GM23338 (cell line): ENCODE measurements at regions not wholly inside any gene's neighbourhood (a gene's known extent, or its start where the extent isn't known, plus 50 kb on each side); places are given as distances from the start of the nearest gene placed in this dataset.

Experiments
- ATAC-seq: fragments of 200-7000 bp; cut with Tn5 transposase; 3 replicates; pipeline ENCODE4 v1.9.1; 2020
- DNase-seq: peaks from one replicate; pipeline ENCODE4 v3.0.0-alpha.2; 2015; ENCODE audit warnings: low spot score
- H2AFZ ChIP-seq: fragments of 200-600 bp; sonication (generic); 2 replicates; pipeline ENCODE4 v1.8.0; 2016; ENCODE audit warnings: antibody characterized with exemption, mild to moderate bottlenecking, moderate library complexity
- H3F3A ChIP-seq: fragments of 200-600 bp; sonication (generic); replicated peaks from 2 replicates; pipeline ENCODE4 v1.8.0; 2017; ENCODE audit warnings: antibody characterized with exemption, mixed run types, low read depth
- H3K27ac ChIP-seq: fragments of 200-600 bp; sonication (generic); 2 replicates; pipeline ENCODE4 v1.6.1; 2016; ENCODE audit warnings: low read depth
- H3K27me3 ChIP-seq: fragments of 200-600 bp; sonication (generic); 2 replicates; pipeline ENCODE4 v1.8.0; 2016; ENCODE audit warnings: mild to moderate bottlenecking, mixed run types, moderate library complexity; ENCODE audit not compliant: insufficient read depth
- H3K36me3 ChIP-seq: fragments of 200-600 bp; sonication (generic); 2 replicates; pipeline ENCODE4 v1.8.0; 2016; ENCODE audit warnings: mild to moderate bottlenecking; ENCODE audit not compliant: insufficient read depth
- H3K4me1 ChIP-seq: fragments of 200-600 bp; sonication (generic); 2 replicates; pipeline ENCODE4 v1.8.0; 2016; ENCODE audit warnings: mild to moderate bottlenecking, moderate library complexity; ENCODE audit not compliant: insufficient read depth
- H3K4me2 ChIP-seq: fragments of 200-600 bp; sonication (generic); 2 replicates; pipeline ENCODE4 v1.7.1; 2017; ENCODE audit warnings: mixed run types
- H3K4me3 ChIP-seq: fragments of 200-600 bp; sonication (generic); 2 replicates; pipeline ENCODE4 v1.6.1; 2016; ENCODE audit warnings: mixed run types
- H3K79me2 ChIP-seq: fragments of 200-600 bp; sonication (generic); replicated peaks from 2 replicates; pipeline ENCODE4 v1.8.0; 2017; ENCODE audit warnings: mild to moderate bottlenecking; ENCODE audit not compliant: insufficient read depth
- H3K9me2 ChIP-seq: fragments of 200-600 bp; sonication (generic); 2 replicates; pipeline ENCODE4 v1.8.0; 2017; ENCODE audit not compliant: insufficient read depth
- H4K20me1 ChIP-seq: fragments of 200-600 bp; sonication (generic); replicated peaks from 2 replicates; pipeline ENCODE4 v1.8.0; 2017; ENCODE audit warnings: mild to moderate bottlenecking; ENCODE audit not compliant: insufficient read depth
- H3K27ac Mint-ChIP-seq: 2 replicates; pipeline ENCODE4 v1.8.0; 2020; ENCODE audit warnings: inconsistent platforms, mild to moderate bottlenecking, moderate library complexity, mixed read lengths
- H3K27me3 Mint-ChIP-seq: 3 replicates; pipeline ENCODE4 v1.8.0; 2022; ENCODE audit warnings: low read depth, mild to moderate bottlenecking, moderate library complexity, mixed read lengths, inconsistent platforms; ENCODE audit not compliant: insufficient read depth, poor library complexity
- H3K36me3 Mint-ChIP-seq: 3 replicates; pipeline ENCODE4 v1.8.0; 2021; ENCODE audit warnings: low read depth, mild to moderate bottlenecking, inconsistent platforms, moderate library complexity, mixed read lengths
- H3K4me1 Mint-ChIP-seq: 3 replicates; pipeline ENCODE4 v1.8.0; 2020; ENCODE audit warnings: mild to moderate bottlenecking, inconsistent platforms, mixed read lengths
- H3K4me3 Mint-ChIP-seq: 3 replicates; pipeline ENCODE4 v1.8.0; 2021; ENCODE audit warnings: moderate library complexity, mild to moderate bottlenecking, inconsistent platforms, mixed read lengths
- H3K9me3 Mint-ChIP-seq: 3 replicates; pipeline ENCODE4 v1.8.0; 2020; ENCODE audit warnings: moderate library complexity, mild to moderate bottlenecking, inconsistent platforms, mixed read lengths
- CREB1 ChIP-seq: fragments of 250-450 bp; sonication (Bioruptor Pico); IDR thresholded peaks from 2 replicates; pipeline ENCODE4 v1.5.0; 2020; ENCODE audit warnings: low read depth, mild to moderate bottlenecking, moderate library complexity
- CTCF ChIP-seq, 2 experiments: fragments of 200-600 bp in 1 of 2; sonication (generic) in 1 of 2; conservative IDR thresholded peaks; 2 replicates each; pipeline versions ENCODE4 v1.5.1 to v1.6.1; 2016 to 2017; ENCODE audit warnings: antibody characterized with exemption in 2 of 2, low read depth in 2 of 2, mild to moderate bottlenecking in 2 of 2, moderate library complexity in 1 of 2
- ETS1 ChIP-seq: IDR thresholded peaks from 2 replicates; pipeline ENCODE4 v1.6.1; 2016; ENCODE audit warnings: antibody characterized with exemption
- EZH2 ChIP-seq: fragments of 200-600 bp; sonication (generic); IDR thresholded peaks from one replicate; pipeline ENCODE4 v1.8.0; 2017; ENCODE audit warnings: antibody characterized with exemption, mild to moderate bottlenecking, low read depth; ENCODE audit not compliant: unreplicated experiment
- EZH2phosphoT487 ChIP-seq: fragments of 200-600 bp; sonication (generic); IDR thresholded peaks from one replicate; pipeline ENCODE4 v1.8.1; 2018; ENCODE audit warnings: antibody characterized with exemption; ENCODE audit not compliant: unreplicated experiment
- JUNB ChIP-seq: IDR thresholded peaks from one replicate; pipeline ENCODE4 v1.6.1; 2016; ENCODE audit warnings: antibody characterized with exemption; ENCODE audit not compliant: unreplicated experiment
- NANOG ChIP-seq: IDR thresholded peaks from 2 replicates; pipeline ENCODE4 v1.6.1; 2016; ENCODE audit warnings: antibody characterized with exemption, borderline replicate concordance
- POLR2AphosphoS5 ChIP-seq: IDR thresholded peaks from 2 replicates; pipeline ENCODE4 v1.6.1; 2016; ENCODE audit warnings: antibody characterized with exemption, low read depth
- REST ChIP-seq: IDR thresholded peaks from one replicate; pipeline ENCODE4 v1.6.1; 2018; ENCODE audit warnings: antibody characterized with exemption; ENCODE audit not compliant: unreplicated experiment
- STAT1 ChIP-seq: IDR thresholded peaks from one replicate; pipeline ENCODE4 v1.6.1; 2016; ENCODE audit warnings: antibody characterized with exemption; ENCODE audit not compliant: unreplicated experiment
- ZNF114 ChIP-seq: fragments of 250-450 bp; sonication (Bioruptor Pico); IDR thresholded peaks from 2 replicates; pipeline ENCODE4 v1.5.0; 2020; ENCODE audit warnings: mild to moderate bottlenecking, moderate library complexity
- ZNF331 ChIP-seq: fragments of 250-450 bp; sonication (Bioruptor Pico); IDR thresholded peaks from 2 replicates; pipeline ENCODE4 v1.5.0; 2020; ENCODE audit warnings: low read depth, mild to moderate bottlenecking, moderate library complexity

- Histone ChIP-seq H3K27ac (no peak overlapping the region), H3F3A (no peaks in the 10 kb centered on the region), H2AFZ (peak overlapping the region; percentile 63; the same call in 1 of the 2 replicates), H4K20me1 (no peaks in the 10 kb centered on the region), H3K79me2 (no peaks in the 10 kb centered on the region), H3K4me1 (peaks cover 3% of the 10 kb centered on the region; the same call in 1 of the 2 replicates), H3K4me3 (no peak overlapping the region), H3K27me3 (no peaks in the 10 kb centered on the region), H3K36me3 (no peaks in the 10 kb centered on the region), H3K9me2 (peaks cover 11% of the 10 kb centered on the region), H3K4me2 (no peak overlapping the region)
- peaks cover 18% of the 10 kb centered on the region for H3K4me1 Mint-ChIP-seq
- H3K27ac Mint-ChIP-seq: no peak overlapping the region
- peaks cover 5% of the 10 kb centered on the region; the same call in 1 of the 3 replicates for H3K9me3 Mint-ChIP-seq
- H3K36me3 Mint-ChIP-seq: no peaks in the 10 kb centered on the region
- no peak for DNase-seq
- TF ChIP-seq EZH2phosphoT487: no peak
- TF ChIP-seq STAT1: no peak
- no peak for TF ChIP-seq CREB1 (CRISPR knock-in tag)
- no peak for TF ChIP-seq REST
- TF ChIP-seq NANOG: no peak
- TF ChIP-seq EZH2: no peak
- H3K4me3 Mint-ChIP-seq: no peak overlapping the region
- ATAC-seq: no peak; the same call in 2 of the 3 replicates
- no peaks in the 10 kb centered on the region for H3K27me3 Mint-ChIP-seq
These were observed 124.5 kb upstream of the ATP10A start for GRCh38 chr15:25987638-25988037.

- Histone ChIP-seq H3F3A (no peaks in the 10 kb centered on the region), H3K4me1 (peaks cover 3% of the 10 kb centered on the region; the same call in 1 of the 2 replicates), H3K79me2 (no peaks in the 10 kb centered on the region), H3K36me3 (no peaks in the 10 kb centered on the region), H3K9me2 (peaks cover 3% of the 10 kb centered on the region; the same call in 1 of the 2 replicates), H3K4me2 (no peak overlapping the region), H2AFZ (no peak overlapping the region), H3K4me3 (no peak overlapping the region), H4K20me1 (no peaks in the 10 kb centered on the region), H3K27ac (no peak overlapping the region), H3K27me3 (no peaks in the 10 kb centered on the region)
- H3K4me1 Mint-ChIP-seq: peaks cover 21% of the 10 kb centered on the region
- no peaks in the 10 kb centered on the region for H3K36me3 Mint-ChIP-seq
- TF ChIP-seq ZNF114 (CRISPR knock-in tag) (no peak), JUNB (no peak), ETS1 (no peak), EZH2 (no peak), NANOG (no peak), STAT1 (no peak), CREB1 (CRISPR knock-in tag) (no peak), POLR2AphosphoS5 (no peak), REST (no peak), ZNF331 (CRISPR knock-in tag) (no peak), CTCF (conservative IDR thresholded peaks at IDR 0.05; ENCODE audit: low read depth in 2 of 2) (no peak), EZH2phosphoT487 (no peak)
- H3K27ac Mint-ChIP-seq: no peak overlapping the region
- ATAC-seq: peak; percentile 42; the same call in 2 of the 3 replicates
- peaks cover 10% of the 10 kb centered on the region; the same call in 2 of the 3 replicates for H3K9me3 Mint-ChIP-seq
- H3K4me3 Mint-ChIP-seq: no peak overlapping the region
- peaks cover 5% of the 10 kb centered on the region for H3K27me3 Mint-ChIP-seq
- DNase-seq: no peak
These were observed 122.0 kb upstream of the ATP10A start for GRCh38 chr15:25985165-25985564.
